HL-60 (cell line): ENCODE measurements at regions not wholly inside any gene's neighbourhood (a gene's known extent, or its start where the extent isn't known, plus 50 kb on each side); places are given as distances from the start of the nearest gene placed in this dataset.

Source experiments
- DNase-seq, 2 experiments: peaks; one replicate each; pipeline ENCODE4 v3.0.0-alpha.2; 2010 to 2020; ENCODE audit warnings: low read depth in 1 of 2, low spot score in 1 of 2
- H3K27ac ChIP-seq: fragments of 250-450 bp; sonication (Bioruptor Pico); replicated peaks from 2 replicates; pipeline ENCODE4 v1.5.1; 2020; ENCODE audit warnings: mild to moderate bottlenecking, moderate library complexity
- H3K27me3 ChIP-seq: fragments of 250-450 bp; sonication (Bioruptor Pico); 2 replicates; pipeline ENCODE4 v1.5.1; 2021; ENCODE audit warnings: mild to moderate bottlenecking, moderate library complexity; ENCODE audit not compliant: insufficient read depth, poor library complexity, severe bottlenecking
- H3K4me3 ChIP-seq: replicated peaks from 2 replicates; pipeline ENCODE4 v1.5.1; 2011; ENCODE audit warnings: mild to moderate bottlenecking, control low read depth, low read length; ENCODE audit not compliant: insufficient read depth
- GABPA ChIP-seq: IDR thresholded peaks from 2 replicates; pipeline ENCODE4 v1.6.1; 2012; ENCODE audit warnings: low read depth
- POLR2AphosphoS5 ChIP-seq: IDR thresholded peaks from 2 replicates; pipeline ENCODE4 v1.6.1; 2012; ENCODE audit warnings: low read depth
- SPI1 ChIP-seq: IDR thresholded peaks from 2 replicates; pipeline ENCODE4 v1.6.1; 2012; ENCODE audit warnings: low read depth, mild to moderate bottlenecking, borderline replicate concordance
- TF ChIP-seq, protein P1 (sequence below): IDR thresholded peaks from 2 replicates; pipeline ENCODE4 v1.6.1; 2012; ENCODE audit warnings: low read depth; ENCODE audit not compliant: insufficient replicate concordance
- TF ChIP-seq, protein P2 (sequence below): IDR thresholded peaks from one replicate; pipeline ENCODE4 v1.5.1; 2011; ENCODE audit warnings: low read length, control low read depth, inconsistent platforms; ENCODE audit not compliant: insufficient read depth

- no peak for DNase-seq
- TF ChIP-seq, protein P1, sequence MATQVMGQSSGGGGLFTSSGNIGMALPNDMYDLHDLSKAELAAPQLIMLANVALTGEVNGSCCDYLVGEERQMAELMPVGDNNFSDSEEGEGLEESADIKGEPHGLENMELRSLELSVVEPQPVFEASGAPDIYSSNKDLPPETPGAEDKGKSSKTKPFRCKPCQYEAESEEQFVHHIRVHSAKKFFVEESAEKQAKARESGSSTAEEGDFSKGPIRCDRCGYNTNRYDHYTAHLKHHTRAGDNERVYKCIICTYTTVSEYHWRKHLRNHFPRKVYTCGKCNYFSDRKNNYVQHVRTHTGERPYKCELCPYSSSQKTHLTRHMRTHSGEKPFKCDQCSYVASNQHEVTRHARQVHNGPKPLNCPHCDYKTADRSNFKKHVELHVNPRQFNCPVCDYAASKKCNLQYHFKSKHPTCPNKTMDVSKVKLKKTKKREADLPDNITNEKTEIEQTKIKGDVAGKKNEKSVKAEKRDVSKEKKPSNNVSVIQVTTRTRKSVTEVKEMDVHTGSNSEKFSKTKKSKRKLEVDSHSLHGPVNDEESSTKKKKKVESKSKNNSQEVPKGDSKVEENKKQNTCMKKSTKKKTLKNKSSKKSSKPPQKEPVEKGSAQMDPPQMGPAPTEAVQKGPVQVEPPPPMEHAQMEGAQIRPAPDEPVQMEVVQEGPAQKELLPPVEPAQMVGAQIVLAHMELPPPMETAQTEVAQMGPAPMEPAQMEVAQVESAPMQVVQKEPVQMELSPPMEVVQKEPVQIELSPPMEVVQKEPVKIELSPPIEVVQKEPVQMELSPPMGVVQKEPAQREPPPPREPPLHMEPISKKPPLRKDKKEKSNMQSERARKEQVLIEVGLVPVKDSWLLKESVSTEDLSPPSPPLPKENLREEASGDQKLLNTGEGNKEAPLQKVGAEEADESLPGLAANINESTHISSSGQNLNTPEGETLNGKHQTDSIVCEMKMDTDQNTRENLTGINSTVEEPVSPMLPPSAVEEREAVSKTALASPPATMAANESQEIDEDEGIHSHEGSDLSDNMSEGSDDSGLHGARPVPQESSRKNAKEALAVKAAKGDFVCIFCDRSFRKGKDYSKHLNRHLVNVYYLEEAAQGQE = no peak
- TF ChIP-seq, protein P2, sequence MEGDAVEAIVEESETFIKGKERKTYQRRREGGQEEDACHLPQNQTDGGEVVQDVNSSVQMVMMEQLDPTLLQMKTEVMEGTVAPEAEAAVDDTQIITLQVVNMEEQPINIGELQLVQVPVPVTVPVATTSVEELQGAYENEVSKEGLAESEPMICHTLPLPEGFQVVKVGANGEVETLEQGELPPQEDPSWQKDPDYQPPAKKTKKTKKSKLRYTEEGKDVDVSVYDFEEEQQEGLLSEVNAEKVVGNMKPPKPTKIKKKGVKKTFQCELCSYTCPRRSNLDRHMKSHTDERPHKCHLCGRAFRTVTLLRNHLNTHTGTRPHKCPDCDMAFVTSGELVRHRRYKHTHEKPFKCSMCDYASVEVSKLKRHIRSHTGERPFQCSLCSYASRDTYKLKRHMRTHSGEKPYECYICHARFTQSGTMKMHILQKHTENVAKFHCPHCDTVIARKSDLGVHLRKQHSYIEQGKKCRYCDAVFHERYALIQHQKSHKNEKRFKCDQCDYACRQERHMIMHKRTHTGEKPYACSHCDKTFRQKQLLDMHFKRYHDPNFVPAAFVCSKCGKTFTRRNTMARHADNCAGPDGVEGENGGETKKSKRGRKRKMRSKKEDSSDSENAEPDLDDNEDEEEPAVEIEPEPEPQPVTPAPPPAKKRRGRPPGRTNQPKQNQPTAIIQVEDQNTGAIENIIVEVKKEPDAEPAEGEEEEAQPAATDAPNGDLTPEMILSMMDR = no peak
- TF ChIP-seq POLR2AphosphoS5 (no peak), SPI1 (no peak), GABPA (no peak)
Measured at GRCh38 chr18:70598406-70598805, 309.6 kb downstream of the SOCS6 start.

GRCh38 chr18:70582981-70583380, 294.1 kb downstream of the SOCS6 start:
- Histone ChIP-seq H3K27ac (no peak overlapping the region), H3K4me3 (no peak overlapping the region), H3K27me3 (no peaks in the 10 kb centered on the region)
- no peak for DNase-seq
- TF ChIP-seq, protein P1 = no peak
- TF ChIP-seq POLR2AphosphoS5 = no peak
- TF ChIP-seq, protein P2 = no peak
- TF ChIP-seq GABPA = no peak
- TF ChIP-seq SPI1 = no peak

More at GRCh38 chr18:70598406-70598805, 309.6 kb downstream of the SOCS6 start:
- Histone ChIP-seq H3K27ac (no peak overlapping the region), H3K27me3 (no peaks in the 10 kb centered on the region), H3K4me3 (no peak overlapping the region)

- no peak overlapping the region for H3K27ac ChIP-seq
- TF ChIP-seq, protein P2 = no peak
- no peak overlapping the region for H3K4me3 ChIP-seq
- no peak for DNase-seq
- no peaks in the 10 kb centered on the region for H3K27me3 ChIP-seq
Measured at GRCh38 chr18:70578480-70578879, 289.6 kb downstream of the SOCS6 start.

- Histone ChIP-seq H3K4me3 (no peak overlapping the region), H3K27ac (no peak overlapping the region)
- no peak for DNase-seq
Measured at GRCh38 chr18:70577023-70577420, 288.2 kb downstream of the SOCS6 start.

More at GRCh38 chr18:70577023-70577420, 288.2 kb downstream of the SOCS6 start:
- no peaks in the 10 kb centered on the region for H3K27me3 ChIP-seq
- TF ChIP-seq GABPA (no peak), POLR2AphosphoS5 (no peak), SPI1 (no peak)
- TF ChIP-seq, protein P1 = no peak
- TF ChIP-seq, protein P2 = no peak
